ENCODE measurements at regions not wholly inside any gene's neighbourhood (a gene's known extent, or its start where the extent isn't known, plus 50 kb on each side); places are given as distances from the start of the nearest gene placed in this dataset.

- Histone ChIP-seq H3K9me3 (no peaks in the 10 kb centered on the region), H3K27ac (no peak overlapping the region), H3K36me3 (no peaks in the 10 kb centered on the region), H3K4me1 (no peaks in the 10 kb centered on the region), H3K27me3 (no peaks in the 10 kb centered on the region), H3K4me3 (no peak overlapping the region)
- intact Hi-C loops (cut with DNase I; ENCODE audit: low total_unique reads) (no loop called here), in situ Hi-C loops (cut with MboI; ENCODE audit: low sequenced_read_pairs in 4 of 4) (no loop called here)
- ATAC-seq: no peak
- TF ChIP-seq POLR2A (IDR thresholded peaks at IDR 0.05): no peak
- TF ChIP-seq CTCF (IDR thresholded peaks at IDR 0.05 in 4 of 5, conservative IDR thresholded peaks at IDR 0.05 in 1 of 5): no peak
- DNase-seq: no peak
Measured at GRCh38 chr7:156143683-156144082, 331.4 kb upstream of the SHH start.

GRCh38 chr7:156143158-156143557 is 330.9 kb upstream of the SHH start:
- Histone ChIP-seq H3K4me3 (no peak overlapping the region), H3K9me3 (no peaks in the 10 kb centered on the region), H3K4me1 (no peaks in the 10 kb centered on the region), H3K27ac (no peak overlapping the region), H3K36me3 (no peaks in the 10 kb centered on the region), H3K27me3 (no peaks in the 10 kb centered on the region)
- DNase-seq (no peak), ATAC-seq (no peak)
- intact Hi-C loops (cut with DNase I; ENCODE audit: low total_unique reads) (no loop called here), in situ Hi-C loops (cut with MboI; ENCODE audit: low sequenced_read_pairs in 4 of 4) (no loop called here)
- TF ChIP-seq CTCF (IDR thresholded peaks at IDR 0.05 in 4 of 5, conservative IDR thresholded peaks at IDR 0.05 in 1 of 5) (no peak), POLR2A (IDR thresholded peaks at IDR 0.05) (no peak)

- no peaks in the 10 kb centered on the region for H3K4me1 ChIP-seq
- no peak overlapping the region for H3K4me3 ChIP-seq
- H3K9me3 ChIP-seq: no peaks in the 10 kb centered on the region
- H3K36me3 ChIP-seq: no peaks in the 10 kb centered on the region
- no peak for TF ChIP-seq CTCF (IDR thresholded peaks at IDR 0.05 in 4 of 5, conservative IDR thresholded peaks at IDR 0.05 in 1 of 5)
- TF ChIP-seq POLR2A (IDR thresholded peaks at IDR 0.05): no peak
- in situ Hi-C loops (cut with MboI; ENCODE audit: low sequenced_read_pairs in 4 of 4) (no loop called here), intact Hi-C loops (cut with DNase I; ENCODE audit: low total_unique reads) (no loop called here)
- DNase-seq (no peak), ATAC-seq (no peak)
- H3K27me3 ChIP-seq: no peaks in the 10 kb centered on the region
- H3K27ac ChIP-seq: no peak overlapping the region
Measured at GRCh38 chr7:156141941-156142340, 329.7 kb upstream of the SHH start.

GRCh38 chr7:156140896-156141295 is 328.6 kb upstream of the SHH start:
- no peaks in the 10 kb centered on the region for H3K27me3 ChIP-seq
- no peak overlapping the region for H3K27ac ChIP-seq
- H3K36me3 ChIP-seq: no peaks in the 10 kb centered on the region
- DNase-seq: no peak
- in situ Hi-C loops (cut with MboI; ENCODE audit: low sequenced_read_pairs in 4 of 4): no loop called here
- TF ChIP-seq CTCF (IDR thresholded peaks at IDR 0.05 in 4 of 5, conservative IDR thresholded peaks at IDR 0.05 in 1 of 5) (no peak), POLR2A (IDR thresholded peaks at IDR 0.05) (no peak)
- intact Hi-C loops (cut with DNase I; ENCODE audit: low total_unique reads): no loop called here
- no peaks in the 10 kb centered on the region for H3K9me3 ChIP-seq
- H3K4me3 ChIP-seq: no peak overlapping the region
- no peaks in the 10 kb centered on the region for H3K4me1 ChIP-seq
- ATAC-seq: no peak

GRCh38 chr7:156140447-156140846 is 328.2 kb upstream of the SHH start:
- in situ Hi-C loops (cut with MboI; ENCODE audit: low sequenced_read_pairs in 4 of 4): no loop called here
- H3K27ac ChIP-seq: no peak overlapping the region
- H3K4me1 ChIP-seq: no peaks in the 10 kb centered on the region
- ATAC-seq: no peak
- H3K36me3 ChIP-seq: no peaks in the 10 kb centered on the region
- H3K4me3 ChIP-seq: no peak overlapping the region
- no peaks in the 10 kb centered on the region for H3K9me3 ChIP-seq
- no peaks in the 10 kb centered on the region for H3K27me3 ChIP-seq
- TF ChIP-seq CTCF (IDR thresholded peaks at IDR 0.05 in 4 of 5, conservative IDR thresholded peaks at IDR 0.05 in 1 of 5): no peak
- TF ChIP-seq POLR2A (IDR thresholded peaks at IDR 0.05): no peak
- intact Hi-C loops (cut with DNase I; ENCODE audit: low total_unique reads): no loop called here
- no peak for DNase-seq

All from gastrocnemius medialis (tissue), 4 donors.